GM18505 (cell line): ENCODE measurements at regions not wholly inside any gene's neighbourhood (a gene's known extent, or its start where the extent isn't known, plus 50 kb on each side); places are given as distances from the start of the nearest gene placed in this dataset.

ENCODE experiments used
- ATAC-seq: cut with Tn5 transposase; IDR thresholded peaks from one replicate; pipeline ENCODE4 v1.9.1; 2021; ENCODE audit not compliant: unreplicated experiment
- POLR2A ChIP-seq: IDR thresholded peaks from 4 replicates; pipeline ENCODE4 v1.6.1; 2011; ENCODE audit warnings: borderline replicate concordance; ENCODE audit not compliant: insufficient read depth, insufficient read length; ENCODE audit errors: extremely low read depth

DNA sequence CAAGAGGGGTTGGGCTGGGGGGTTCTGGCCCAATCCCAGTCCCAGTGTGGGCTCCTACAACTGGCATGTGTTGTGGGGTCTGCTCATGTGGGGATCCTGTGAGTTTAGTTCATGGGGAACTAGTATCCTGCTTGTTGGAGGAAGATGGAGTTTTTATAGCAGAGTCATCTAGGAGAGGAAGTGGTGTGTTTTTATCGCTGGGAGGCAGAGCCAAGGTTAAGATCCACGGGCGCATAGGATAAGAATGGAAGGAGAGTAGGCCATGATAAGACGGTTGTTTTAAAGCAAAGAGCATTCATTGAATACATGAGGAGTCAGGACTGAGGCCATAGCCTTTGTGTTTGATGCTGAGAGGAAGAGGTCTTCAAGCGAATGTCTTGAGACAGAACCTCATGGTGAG lies 211.6 kb upstream of the COBL start:
- no peak for TF ChIP-seq POLR2A
- no peak for ATAC-seq

DNA sequence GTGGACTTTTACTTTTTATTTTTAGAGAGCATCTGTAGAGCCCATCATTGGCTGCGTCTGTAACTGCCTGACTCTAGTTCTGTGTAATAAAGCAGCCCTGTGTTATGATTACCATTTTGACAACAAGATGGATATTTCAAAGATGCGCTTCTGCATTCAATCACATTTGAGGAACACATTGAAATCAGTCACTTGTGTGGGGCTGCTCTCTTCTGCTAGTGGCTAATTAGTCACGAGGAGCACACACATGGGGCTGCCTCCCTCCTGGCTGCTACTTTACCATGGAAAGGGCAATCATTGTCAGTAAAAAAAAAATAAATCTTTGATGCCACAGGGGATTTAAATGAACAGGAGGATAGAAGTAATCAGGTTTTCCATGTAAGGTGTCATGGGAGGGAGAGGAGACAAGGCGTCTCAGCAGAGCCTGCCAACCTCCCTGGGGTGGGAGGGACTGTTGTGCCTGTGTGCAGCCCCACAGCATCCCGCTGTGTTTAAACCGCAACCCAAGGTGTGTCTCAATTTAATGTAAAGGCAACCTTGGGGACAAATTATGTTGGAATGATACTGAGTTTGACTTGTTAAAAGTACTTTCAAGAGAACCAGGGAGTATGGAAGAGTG lies 205.2 kb upstream of the COBL start:
- TF ChIP-seq POLR2A, result no peak
- ATAC-seq, result no peak

GRCh38 chr7:51521054-51521453 lies 204.4 kb upstream of the COBL start:
- no peak for TF ChIP-seq POLR2A
- no peak for ATAC-seq

DNA sequence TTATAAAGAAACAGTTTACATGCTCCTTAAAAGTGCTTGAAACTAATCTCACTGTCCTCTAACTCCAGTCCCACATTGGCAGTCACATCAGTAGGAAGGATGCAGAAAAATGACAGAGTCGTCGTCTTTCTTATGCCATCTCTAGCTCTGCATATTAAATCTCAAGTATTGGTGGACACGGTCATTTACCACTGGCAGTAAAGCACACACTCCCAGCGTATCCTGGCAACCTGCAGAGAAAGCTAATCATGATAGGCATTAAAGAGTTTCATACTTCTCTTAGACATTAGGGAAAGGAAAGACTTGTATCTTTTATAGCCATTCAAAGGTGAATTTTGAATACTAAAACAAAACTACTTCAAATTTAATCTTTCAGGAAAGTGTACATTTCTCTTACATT lies 202.0 kb upstream of the COBL start:
- ATAC-seq, result no peak
- no peak for TF ChIP-seq POLR2A

DNA sequence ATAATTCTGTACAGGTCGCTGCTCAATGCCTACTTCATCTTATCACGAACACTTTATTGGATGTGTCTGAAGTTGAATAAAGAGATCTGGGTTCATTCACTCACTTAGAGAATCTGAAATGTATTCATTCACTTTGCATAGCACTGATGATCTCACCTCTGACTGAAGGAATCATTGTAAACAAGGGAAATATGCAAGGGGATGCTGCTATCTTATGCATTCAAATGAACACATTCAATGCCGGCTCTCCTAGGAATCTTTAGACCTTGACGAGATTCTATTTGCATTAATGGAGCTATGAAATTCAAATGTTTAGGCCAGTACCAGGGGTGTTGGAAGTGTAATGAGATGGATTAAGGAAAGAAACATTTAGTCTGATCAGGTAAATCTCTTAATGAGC lies 200.6 kb upstream of the COBL start:
- no peak for TF ChIP-seq POLR2A
- ATAC-seq, result no peak

GRCh38 chr7:51501620-51502019 lies 185.0 kb upstream of the COBL start:
- no peak for ATAC-seq
- TF ChIP-seq POLR2A, result no peak

- no peak for TF ChIP-seq POLR2A
- no peak for ATAC-seq
These were observed 166.4 kb upstream of the COBL start for GRCh38 chr7:51482976-51483375.

DNA sequence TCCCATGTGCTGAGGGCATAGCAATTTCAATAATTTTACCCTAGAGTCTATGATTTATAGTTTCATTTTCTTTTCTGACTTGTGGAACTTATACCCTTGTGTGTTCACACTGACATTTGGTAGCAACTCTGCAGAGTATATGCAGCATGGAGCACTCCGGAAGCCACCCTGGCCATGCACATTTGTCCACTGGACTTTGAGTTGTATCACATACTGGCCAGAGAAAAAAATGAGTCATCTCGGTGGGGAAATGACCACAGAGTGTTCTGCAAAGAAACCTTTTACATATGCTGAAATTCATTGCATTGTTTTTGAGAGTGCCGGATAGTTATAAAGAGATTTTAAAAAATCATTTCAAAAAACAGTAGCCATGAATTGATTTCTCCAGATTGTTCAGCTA lies 164.8 kb upstream of the COBL start:
- ATAC-seq, result no peak
- TF ChIP-seq POLR2A, result no peak

- no peak for ATAC-seq
These were observed 161.2 kb upstream of the COBL start for GRCh38 chr7:51477819-51478218.

GRCh38 chr7:51477323-51477722 lies 160.7 kb upstream of the COBL start:
- TF ChIP-seq POLR2A, result no peak

More at GRCh38 chr7:51477819-51478218, 161.2 kb upstream of the COBL start:
- no peak for TF ChIP-seq POLR2A

DNA sequence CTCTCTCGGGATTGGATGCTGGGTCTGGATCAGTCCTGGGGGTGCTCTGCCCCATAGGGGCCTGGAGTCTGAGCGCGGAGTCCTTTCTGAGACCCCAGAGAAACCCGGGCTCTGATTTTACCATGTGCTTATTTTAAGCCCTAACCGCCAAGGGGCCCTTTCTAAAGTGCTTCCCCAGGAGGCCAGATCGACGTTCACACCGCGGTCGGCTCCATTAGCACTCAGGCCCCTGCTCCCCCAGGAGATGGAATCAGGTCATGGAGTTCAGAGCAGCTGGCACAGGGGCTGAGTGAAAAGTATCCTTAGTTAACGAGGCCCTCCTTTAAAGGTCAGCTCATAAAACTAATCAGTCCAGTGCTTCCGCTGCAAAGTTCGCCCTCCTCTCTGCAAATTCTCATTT lies 159.4 kb upstream of the COBL start:
- no peak for TF ChIP-seq POLR2A
- no peak for ATAC-seq

More at GRCh38 chr7:51477323-51477722, 160.7 kb upstream of the COBL start:
- ATAC-seq, result no peak

DNA sequence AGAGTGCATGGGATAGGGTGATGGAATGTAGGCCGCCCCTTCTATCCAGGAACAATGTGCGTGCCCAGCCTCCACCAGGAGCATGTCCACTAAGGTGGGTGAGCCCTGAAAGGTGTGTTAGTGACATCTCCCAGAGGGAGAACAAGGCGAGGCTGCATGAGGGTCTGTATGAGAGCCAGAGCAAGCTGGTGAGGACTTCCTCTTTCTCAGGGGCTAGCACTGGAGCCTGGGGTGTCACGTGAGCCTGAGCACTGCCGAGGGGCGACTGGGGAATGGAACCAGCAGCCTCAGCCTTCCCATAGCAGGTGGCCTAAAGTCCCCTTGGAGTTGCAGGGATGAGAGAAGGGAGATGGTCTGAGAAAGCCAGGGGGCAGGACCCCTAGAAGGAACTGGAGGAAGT lies 156.3 kb upstream of the COBL start:
- ATAC-seq, result no peak
- no peak for TF ChIP-seq POLR2A

DNA sequence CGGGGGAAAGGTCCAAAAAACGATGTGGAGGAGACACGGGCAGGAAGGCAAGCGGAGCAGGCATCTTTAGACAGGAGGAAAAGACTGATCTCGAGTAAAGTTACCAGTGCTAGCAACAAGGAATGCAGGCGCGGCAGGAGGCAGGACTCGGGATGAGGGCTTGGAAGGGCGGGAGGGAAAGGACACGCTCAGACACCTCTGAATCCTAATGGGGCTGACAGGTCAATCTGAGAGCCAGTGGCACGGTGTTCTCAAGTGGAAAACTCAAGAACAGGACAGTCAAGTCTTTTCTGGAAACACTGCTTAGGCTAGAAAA lies 155.3 kb upstream of the COBL start:
- no peak for TF ChIP-seq POLR2A
- no peak for ATAC-seq

- TF ChIP-seq POLR2A, result no peak
These were observed 154.8 kb upstream of the COBL start for GRCh38 chr7:51471210-51471980.

More at GRCh38 chr7:51471210-51471980, 154.8 kb upstream of the COBL start:
- ATAC-seq, result no peak
